ENCODE measurements at regions not wholly inside any gene's neighbourhood (a gene's known extent, or its start where the extent isn't known, plus 50 kb on each side); places are given as distances from the start of the nearest gene placed in this dataset.
"Not testable (repeated sequence)": the region's sequence is repeated elsewhere in the genome, so short reads cannot be mapped to it uniquely, and the experiment has no call there.

DNA sequence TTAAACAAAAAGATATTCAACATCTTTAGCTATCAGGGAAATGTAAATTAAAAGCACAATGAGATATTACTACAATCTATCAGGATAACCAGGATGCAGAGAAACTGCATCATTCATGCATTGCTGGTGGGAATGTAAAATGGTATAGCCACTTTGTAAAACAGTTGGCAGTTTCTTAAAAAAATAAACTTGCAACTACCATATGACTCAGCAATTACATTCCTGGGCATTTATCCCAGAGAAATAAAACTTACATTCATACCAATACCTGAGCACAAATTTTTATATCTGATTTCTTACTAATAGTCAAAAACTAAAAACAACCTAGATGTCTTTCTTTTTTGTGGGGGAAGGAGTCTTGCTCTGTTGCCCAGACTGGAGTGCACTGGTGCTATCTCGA is 190.3 kb upstream of the TAB2 start:
- DNase-seq = no peak

DNA sequence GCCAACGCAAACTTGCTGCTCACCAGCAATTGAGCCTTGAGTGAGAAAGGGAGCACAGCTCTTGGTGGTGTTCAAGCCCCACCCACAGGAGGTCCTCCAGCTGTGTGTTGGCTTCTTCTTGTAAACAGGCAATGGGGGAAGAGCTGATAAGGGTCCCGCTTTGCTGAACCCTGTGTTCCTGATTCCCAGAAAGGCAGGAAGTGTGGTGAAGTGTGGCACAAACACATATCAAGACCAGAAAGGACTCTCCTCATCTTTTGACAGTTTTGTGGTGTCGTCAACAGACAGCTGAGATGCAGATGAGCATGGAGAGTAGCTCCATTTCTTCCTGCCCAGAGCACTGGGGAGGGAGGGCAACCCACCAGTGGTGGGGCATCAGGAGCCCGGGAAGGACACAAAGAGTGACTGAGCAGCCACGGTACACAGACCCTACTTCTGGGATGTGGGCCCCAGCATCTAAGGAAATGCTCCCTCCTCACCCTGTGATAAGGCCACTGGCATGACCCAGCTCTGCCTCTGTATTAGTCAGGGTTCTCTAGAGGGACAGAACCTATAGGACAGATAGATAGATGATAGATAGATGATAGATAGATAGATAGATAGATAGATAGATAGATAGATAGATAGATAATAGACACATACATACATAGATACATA is 188.9 kb upstream of the TAB2 start:
- peak; percentile 50 for DNase-seq

DNA sequence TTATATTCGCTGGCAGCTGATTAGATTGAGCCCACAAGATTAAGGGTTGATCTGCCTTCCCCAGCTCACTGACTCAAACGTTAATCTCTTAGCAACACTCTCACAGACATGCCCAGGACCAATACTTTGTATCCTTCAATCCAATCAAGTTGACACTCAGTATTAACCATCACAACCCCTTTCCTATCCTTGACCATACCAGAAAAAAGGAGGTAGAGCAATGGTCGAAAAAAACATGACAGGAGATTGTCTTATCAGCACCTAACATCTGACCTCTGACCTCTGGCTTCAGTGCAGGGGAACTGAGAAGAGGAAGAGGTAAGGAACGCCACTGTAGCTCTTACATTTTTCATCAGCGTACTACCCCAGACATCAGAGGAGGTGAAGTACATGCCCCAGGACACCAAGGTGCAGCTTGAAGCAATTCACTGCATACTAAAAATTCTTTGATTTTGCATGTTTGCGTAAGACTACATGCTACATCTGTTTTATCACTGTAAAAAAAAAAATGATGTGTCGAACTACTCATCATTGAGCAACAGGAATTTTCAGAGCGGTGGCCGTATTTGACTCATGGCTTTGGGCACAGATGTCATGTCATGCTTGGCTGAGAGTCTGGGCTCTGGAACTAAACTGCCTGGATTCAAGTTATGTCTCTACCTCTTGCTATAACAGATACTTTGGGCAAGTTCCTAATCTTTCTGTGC is 188.0 kb upstream of the TAB2 start:
- no peak for DNase-seq

DNA sequence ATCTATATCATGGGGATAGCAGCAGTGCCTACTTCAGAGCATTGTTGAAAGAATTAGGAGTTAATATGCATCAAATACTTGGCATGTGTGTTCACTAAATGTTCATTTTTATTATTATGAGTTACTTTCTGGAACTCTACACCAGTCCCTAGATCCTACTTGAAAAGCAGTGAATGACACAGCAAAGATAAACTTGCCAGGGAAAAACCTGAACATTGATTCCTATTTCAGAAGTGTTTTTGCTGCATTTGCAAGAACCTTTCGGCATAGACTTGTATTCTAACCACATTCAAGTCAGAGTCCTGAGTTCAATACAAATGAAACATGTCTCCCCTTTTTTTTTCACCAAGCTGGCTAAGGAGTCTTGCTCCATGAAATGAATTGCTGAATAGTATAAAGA is 187.4 kb upstream of the TAB2 start:
- DNase-seq = no peak

DNA sequence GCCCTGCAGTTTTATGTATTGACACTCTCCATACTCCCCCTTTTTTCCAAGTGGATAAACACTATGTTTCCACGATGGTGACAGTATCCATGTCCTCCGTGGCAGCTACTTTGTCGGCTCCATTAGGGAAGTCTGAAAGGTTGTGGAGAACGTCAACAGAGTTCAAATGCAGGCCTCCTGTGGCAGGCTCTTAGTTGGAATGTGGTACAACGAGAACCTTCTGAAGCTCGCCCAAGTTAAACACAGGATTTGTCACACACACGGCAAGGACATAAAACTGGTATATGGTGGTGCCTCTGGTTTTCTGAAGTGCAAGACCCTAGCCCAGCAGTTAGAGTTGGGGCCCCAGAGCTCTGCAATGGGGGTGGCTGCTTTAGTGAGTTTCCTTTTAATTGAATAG is 187.0 kb upstream of the TAB2 start:
- no peak for DNase-seq

DNA sequence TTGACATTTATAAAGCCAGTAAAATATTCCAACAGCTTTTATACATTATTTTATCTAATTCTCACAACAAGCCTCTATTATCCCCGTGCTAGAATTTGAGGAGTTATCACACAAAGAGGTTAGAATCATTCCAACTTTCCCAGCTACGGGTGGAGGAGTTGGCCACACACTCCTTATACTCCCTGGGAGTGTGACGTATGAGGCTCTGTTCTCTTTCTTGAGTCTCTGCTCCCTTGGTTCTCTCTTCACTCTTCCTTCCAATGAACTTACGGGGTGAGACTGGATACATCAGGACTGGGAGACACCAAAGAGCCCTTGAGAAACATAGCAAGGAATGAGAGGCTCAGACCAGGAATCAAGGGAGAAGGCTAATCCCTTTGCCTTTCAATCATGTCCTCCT is 185.6 kb upstream of the TAB2 start:
- no peak for DNase-seq

DNA sequence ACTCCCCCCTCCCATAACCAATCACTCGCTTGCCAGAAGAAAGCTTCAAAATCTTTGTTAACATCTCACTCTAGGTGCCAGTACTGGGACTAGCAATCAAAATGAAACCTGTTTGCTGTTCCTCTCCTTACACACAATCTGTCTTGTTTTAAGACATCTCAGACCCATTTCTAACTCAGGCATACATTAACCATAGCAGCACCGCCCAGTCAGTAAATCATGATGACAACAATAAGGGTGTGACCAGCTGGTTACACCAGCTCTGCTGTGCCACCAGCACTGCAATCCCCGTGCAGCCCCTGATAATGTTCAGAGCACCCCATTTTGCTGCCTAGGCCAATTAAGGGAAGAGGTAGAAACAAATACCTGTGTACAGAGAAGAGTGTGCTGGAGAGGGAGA is 185.2 kb upstream of the TAB2 start:
- DNase-seq = no peak

DNA sequence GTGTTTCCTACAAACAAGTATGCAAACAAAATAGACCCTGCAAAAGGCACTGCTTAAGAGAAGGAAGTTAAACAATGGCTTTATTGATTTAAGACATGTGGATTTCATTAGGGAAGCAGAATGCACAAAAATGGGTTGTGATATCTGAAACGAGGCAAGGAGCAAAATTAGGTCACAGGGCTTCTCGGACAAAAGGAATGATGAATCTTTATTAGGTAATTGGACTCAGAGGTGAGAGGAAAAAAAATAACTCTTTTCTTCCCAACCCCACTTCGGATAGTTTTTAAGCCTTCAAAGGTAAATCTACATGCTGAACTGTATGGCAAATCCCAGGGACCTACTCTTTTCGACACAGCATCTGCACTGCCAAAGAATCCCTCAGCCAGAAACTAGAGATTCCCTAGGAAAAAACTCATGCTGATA is 183.0 kb upstream of the TAB2 start:
- DNase-seq = no peak

DNA sequence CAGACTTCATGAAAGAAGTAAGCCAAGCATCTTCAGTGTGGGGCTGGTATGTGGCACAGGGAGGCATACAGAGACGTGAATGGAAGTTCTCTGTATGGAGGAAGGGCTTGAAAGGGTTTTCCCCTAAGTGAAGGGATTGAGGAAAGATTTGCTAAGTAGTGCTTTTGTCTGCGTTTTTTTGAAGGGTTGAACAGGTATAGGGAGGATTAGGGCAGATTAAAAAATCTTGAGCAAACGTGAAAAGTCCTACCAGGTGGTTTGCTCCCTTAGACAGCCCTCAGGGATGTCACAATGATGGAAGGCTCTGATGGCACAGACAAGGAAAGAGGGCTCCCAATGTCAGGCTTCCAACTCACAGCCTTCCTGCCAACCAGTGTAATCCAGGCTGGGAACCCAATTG is 181.7 kb upstream of the TAB2 start:
- no peak for DNase-seq

DNA sequence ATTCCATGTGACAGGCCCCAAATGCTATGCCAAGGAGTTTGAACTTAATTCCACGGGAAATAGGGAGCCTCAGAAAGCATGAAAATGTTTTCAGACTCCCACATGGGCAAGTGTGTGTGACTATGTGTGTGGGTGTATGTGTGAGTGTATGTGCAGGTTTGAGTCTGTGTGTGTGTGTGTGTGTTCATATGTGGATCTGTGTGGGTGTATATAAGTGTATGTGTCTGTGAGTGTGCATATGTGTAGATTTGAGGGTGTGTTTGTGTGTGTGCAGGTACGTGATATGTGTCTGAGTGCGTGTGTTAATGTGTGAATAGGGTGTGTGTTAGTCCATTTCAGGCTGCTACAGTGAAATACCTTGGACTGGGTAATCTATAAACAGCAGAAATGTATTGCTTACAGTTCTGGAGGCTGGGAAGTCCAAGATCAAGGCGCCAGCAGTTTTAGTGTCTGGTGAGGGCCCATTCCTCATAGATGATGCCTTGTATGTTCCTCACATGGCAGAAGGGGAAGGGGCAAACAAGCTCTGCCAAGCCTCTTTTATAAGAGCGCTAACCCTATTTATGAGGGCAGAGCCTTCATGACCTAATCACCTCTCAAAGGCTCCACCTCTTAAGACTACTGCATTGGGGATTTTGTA is 181.1 kb upstream of the TAB2 start:
- no peak for DNase-seq

DNA sequence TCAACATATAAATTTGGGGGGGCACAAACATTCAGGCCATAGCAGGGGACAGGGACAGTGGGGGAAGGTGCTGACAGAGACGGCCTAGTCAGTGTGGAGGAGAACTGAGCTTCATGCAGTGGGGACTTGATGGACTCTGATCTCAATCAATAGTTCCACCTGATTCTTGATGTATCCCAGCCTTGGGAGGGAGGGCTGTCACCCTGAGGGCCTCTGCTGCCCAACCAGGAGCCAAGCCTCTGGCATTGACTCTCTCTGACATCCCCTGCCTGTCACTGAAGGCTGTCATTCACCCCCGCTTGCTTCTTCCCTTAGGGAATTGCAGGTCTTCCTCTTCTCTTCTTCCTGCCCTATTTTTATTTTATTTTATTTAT is 180.6 kb upstream of the TAB2 start:
- DNase-seq = no peak

DNA sequence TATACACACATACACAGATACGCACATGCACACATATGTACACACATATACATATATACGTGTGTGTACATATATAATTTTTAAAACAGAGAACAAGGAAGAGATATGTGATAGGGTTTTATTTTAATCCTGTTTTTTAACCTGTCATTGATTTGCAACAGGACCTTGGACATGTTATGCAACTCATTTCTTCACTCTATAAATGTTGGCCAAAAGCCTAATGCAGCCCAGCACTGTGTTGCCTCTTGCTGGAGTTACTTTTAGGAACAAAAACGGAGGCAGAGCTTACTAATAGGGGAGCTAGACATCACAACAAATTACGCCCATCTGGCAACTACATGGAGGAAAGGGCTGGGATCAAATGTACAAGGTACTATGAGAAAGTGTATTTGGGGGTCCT is 179.9 kb upstream of the TAB2 start:
- no peak for DNase-seq

DNA sequence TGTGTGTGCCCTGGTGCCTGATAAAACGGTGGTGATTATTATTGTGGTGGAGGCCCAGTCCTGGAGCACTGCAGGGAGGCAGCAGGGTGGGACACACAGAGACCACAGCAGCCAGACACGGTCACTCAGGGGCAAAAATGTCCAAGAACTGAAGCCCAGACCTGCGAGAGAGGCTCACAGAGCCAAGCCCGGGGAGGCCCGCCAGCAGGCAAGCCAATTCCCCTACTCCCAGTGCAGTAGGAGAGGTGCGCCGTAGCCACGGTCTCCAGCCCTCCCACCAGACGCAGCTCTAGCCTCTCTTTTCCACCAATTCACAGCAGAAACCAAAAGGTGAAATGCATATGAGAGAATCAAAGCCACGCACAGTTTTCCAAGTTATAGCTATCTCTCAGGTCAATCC is 179.4 kb upstream of the TAB2 start:
- no peak for DNase-seq

DNA sequence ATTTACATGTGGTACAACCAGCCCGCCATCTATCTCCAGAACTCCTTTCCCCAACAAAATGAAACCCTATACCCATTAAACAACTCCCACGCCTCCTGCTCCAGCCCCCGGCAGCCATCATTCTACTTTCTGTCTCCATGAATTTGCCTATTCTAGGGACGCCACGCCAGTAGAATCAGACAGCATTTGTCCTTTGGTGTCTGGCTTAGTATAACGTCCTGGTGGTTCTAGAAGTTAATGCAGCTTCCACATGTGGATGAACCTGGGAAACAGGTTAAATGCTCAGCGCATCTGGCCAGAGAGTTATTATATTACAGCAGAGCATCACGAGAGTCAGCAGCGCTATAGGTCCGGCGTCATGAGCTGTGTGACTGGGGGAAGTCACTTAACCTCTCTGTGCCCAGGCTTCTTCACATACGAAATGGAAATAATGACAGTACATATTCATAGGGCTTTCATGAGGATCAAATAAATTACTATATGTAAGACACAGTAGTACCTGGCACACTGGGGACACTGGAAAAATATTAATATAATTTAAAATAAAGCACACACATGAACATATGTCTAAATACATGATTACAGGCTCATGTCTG is 178.7 kb upstream of the TAB2 start:
- DNase-seq = no peak

DNA sequence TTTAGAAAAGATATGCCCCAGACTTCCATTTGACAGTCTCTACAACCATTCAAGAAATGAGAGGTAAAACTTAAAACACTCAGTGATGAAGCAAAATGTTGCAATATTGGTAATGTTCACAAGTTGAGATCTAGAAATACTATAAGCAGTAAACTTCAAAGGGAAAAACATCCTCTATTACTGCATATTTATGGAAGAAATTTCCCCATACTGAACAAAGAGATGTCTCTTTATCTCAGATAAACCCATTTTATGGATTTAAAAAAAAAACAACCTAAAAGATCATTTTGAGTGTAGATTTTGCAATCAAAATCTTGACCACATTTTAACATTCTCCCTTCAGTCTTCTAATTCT is 177.8 kb upstream of the TAB2 start:
- no peak for DNase-seq

DNA sequence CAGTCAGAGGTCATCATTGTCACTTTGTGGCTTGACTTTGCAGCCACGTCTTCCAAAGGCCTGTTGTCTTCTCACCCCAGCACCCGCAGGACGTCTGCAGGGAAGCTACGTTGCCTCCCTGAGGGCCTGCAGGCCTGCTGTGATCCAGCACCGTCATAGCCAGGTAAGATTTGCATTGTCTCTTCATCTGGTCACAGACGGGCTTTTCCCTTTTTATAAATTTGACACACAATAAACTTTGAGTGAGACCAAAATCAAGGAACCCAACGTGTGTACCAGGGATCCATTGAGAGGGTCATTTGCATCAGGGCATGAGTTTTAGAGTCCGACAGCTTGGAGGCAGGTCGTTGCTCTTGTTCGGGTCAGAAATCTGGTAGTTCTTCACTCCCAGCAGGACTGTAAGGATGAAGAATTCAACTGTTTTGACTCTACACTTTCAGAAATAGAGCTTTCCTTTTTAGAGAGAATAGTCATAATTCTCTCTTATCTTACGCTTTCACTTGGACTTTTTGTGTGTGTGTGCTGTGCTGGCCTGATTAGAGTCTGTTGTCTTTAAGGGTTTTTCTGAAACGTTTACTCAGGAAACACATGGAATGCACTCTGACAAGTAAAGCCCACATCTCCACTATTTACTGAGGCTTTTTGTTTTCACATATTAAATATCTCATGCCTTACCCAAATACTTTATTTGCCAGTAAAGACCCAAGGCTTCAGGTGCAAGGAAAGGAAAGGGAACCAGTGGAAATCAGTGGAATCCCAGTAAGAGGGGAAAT is 177.2 kb upstream of the TAB2 start:
- DNase-seq = peak; percentile 85

DNA sequence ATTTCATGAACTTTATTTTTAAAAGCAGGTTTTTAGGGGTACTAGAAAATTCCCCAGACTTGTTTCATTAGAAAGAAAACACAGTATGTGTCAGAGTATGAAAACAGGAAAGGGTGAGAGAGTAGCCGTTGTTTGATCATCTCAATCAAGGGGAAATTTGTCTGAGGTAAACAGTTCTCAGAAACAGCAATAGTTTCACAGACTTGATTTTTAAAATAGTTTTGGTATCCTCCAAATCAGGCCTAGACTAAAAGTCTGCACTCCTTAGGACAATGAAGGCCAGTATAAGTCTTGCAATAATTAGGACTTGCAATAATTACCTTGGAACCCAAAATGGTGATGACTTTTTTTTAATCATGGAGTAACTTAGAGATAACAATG is 176.6 kb upstream of the TAB2 start:
- peak; percentile 84 for DNase-seq

DNA sequence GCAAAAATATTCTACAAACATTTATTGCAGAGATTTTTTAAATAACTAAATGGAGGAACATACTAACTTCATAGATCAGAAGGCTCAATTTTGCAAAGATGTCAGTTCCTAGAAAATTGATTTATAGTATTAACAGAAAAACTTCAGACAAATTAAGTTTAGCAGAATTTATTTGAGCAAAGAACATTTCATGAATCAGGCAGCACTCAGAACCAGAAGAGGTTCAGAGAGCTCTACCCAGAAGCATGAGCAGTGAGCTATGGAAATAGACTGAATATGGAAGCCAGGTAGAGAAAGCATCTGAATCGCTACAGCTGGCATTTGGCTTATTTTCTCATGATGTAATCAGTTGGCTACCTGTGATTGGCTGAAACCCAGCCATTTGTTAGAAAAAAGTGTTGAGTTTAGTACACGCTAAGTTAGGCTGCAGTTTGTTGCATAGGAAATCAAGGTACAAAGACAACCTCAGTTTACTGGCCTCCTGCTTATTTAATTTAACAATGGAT is 174.5 kb upstream of the TAB2 start:
- DNase-seq = no peak

DNA sequence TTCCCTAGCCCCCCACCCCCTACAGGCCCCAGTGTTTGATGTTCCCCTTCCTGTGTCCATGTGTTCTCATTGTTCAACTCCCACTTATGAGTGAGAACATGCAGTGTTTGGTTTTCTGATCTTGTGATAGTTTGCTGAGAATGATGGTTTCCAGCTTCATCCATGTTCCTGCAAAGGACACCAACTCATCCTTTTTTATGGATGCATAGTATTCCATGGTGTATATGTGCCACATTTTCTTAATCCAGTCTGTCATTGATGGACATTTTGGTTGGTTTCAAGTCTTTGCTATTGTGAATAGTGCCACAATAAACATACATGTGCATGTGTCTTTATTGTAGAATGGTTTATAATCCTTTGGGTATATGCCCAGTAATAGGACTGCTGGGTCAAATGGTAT is 171.7 kb upstream of the TAB2 start:
- not testable (repeated sequence) for DNase-seq

DNA sequence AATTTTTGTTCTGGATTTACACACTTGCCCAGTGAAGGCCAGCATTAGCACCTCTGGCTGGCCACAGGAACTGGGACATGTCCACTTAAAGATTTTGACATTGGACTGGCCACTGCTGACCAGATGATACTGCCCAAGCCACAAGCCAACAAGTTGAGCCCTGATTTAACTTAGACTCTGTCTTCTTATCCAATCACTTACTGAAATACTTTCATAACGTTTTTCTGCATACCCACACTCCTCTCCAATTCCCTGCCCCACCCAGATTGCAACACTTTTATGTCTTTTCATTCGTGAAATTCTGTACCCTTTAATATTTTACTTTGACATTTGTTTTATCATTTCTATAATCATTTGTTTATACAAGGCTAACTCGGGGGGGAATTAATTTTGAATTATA is 170.3 kb upstream of the TAB2 start:
- no peak for DNase-seq

DNA sequence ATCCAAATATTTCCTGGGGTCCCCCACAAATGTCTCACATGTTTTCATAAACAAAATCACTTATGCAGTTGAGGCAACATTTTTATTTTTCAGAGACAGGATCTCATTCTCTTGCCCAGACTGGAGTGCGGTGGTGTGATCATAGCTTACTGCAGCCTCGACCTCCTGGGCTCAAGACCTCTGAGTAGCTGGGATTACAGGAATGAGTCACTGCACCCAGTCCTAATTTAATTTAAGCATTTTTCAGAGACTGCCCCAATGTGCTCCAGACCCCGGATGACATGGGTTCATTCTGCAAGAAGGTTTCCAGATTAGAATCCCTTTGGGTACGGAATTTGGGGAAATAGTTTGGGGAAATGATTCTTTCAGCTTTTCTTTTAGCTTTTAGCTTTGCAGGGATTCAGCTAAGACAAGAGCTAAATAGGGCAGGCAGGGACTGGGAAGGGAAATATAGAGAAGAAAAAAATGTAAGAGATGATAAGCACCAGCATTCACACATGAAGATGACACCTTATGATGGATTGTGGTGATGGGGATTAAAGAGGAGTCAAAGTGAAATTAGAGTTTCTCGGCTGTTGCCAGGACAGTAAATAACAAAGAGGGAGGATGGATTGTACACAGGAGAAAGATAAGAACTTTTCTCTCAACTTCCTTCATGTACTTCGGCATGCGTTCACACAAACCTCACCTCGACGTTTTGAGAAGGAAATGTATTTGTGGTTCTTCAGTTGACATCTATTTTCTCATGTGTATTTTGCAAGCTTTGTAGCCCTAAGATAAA is 169.4 kb upstream of the TAB2 start:
- peak; percentile 78 for DNase-seq

DNA sequence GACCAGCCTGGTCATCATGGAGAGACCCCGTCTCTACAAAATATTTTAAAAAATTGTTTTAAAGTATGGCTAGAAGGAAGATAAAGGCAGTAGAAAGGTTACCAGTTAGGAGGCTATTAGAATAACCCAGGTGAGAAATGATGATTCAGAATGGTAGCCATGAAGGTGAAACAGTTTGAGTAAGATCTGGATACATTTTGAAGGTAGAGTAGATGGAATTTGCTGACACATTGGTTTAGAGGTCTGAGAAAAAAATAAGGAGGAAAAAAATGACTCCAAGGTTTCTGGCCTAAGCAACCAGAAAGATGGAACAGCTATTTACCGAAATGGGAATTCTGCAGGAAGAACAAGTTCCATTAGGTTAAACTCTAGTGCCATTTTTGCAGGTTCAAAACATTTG is 167.9 kb upstream of the TAB2 start:
- DNase-seq = no peak

DNA sequence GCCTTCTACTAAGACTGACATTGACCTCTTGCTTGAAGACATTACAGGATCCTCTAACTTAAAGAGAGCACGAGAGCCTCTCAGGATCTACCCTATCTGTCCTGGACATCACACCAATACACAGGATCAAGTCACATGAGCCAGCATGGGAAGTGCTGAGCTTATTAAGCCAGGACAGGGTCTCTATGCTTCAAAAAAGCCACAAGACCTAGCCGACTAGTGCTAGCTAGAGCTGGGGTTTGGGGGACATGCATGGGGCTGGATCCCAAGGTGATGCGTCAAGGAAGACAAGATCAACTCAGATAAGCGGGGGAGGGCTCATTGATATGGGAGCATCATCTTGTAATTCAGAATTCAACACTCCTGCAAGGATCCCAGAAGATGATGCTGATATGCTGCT is 167.2 kb upstream of the TAB2 start:
- DNase-seq = no peak
